ENCODE measurements at regions not wholly inside any gene's neighbourhood (a gene's known extent, or its start where the extent isn't known, plus 50 kb on each side); places are given as distances from the start of the nearest gene placed in this dataset.

DNA sequence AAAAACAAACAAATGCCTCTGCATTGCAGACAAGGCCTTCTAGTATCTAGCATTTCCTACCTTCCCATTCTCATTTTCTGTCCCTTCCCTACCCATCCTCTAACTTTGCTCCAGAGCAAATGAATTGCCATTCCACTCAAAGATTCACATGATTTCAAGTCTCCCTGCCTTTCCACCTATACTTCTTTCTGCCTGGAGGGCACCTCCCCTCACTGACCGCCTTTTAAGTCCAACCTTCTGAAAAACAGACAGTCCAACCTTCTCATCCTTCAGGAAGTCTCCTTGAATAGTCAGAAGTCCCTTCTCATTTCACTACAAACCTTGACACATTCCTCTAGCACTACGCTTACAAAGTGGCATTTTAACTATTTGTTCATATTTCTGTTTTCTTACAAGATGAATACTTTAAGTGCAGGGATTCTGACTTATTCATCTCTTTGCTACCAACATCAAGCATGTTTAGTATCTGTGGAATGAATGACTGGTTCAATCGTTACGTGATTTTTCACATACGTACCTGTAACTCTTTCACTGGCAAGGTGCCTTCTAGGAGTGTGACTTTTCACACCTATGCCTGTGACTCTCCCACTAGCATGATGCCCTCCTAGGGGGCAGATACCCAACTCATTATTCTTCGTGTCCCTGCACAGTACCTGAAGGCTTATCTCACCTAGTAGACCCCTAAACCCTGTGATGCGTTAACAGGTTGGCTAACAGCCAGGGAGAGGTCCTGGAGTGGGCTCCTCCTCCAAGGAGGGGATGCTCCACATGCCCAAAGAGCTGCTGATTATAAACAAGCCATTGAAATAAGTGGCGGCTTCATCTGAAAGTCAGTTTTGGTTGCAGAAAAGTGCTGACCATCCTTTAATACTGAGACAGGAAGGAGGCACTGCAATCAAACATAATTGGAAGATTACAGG lies 356.2 kb downstream of the MYCN start:
- DNase-seq (ENCODE audit: low read depth in 2 of 2), result no peak

- DNase-seq (ENCODE audit: low read depth in 2 of 2), result no peak
Observed at GRCh38 chr2:16296038-16296290, 355.6 kb downstream of the MYCN start.

- DNase-seq (ENCODE audit: low read depth in 2 of 2), result no peak
Observed at GRCh38 chr2:16294791-16295190, 354.4 kb downstream of the MYCN start.

GRCh38 chr2:16293871-16294270 lies 353.5 kb downstream of the MYCN start:
- DNase-seq (ENCODE audit: low read depth in 2 of 2), result no peak

- DNase-seq (ENCODE audit: low read depth in 2 of 2), result no peak
Observed at GRCh38 chr2:16293398-16293797, 353.0 kb downstream of the MYCN start.

GRCh38 chr2:16291731-16292550 lies 351.6 kb downstream of the MYCN start:
- no peak for DNase-seq (ENCODE audit: low read depth in 2 of 2)

DNA sequence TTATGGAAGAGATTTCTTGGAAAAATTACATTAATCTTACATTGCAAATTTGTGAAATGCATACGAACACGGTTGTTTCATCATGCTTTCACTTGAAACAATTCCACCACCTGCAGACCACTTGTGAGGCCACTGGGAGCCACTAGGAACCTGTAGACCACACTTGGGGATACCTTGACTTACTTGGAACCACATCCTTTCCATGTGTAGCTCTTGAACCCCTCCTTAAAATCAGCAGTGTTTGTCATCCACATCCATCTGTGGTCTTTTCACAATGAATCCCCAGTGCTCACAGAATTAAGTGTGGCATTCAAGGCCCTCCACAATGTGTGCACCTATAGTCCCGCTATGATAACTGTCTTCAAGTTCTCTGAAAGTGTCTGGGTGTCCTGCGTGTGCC lies 350.9 kb downstream of the MYCN start:
- DNase-seq (ENCODE audit: low read depth in 2 of 2), result no peak

DNA sequence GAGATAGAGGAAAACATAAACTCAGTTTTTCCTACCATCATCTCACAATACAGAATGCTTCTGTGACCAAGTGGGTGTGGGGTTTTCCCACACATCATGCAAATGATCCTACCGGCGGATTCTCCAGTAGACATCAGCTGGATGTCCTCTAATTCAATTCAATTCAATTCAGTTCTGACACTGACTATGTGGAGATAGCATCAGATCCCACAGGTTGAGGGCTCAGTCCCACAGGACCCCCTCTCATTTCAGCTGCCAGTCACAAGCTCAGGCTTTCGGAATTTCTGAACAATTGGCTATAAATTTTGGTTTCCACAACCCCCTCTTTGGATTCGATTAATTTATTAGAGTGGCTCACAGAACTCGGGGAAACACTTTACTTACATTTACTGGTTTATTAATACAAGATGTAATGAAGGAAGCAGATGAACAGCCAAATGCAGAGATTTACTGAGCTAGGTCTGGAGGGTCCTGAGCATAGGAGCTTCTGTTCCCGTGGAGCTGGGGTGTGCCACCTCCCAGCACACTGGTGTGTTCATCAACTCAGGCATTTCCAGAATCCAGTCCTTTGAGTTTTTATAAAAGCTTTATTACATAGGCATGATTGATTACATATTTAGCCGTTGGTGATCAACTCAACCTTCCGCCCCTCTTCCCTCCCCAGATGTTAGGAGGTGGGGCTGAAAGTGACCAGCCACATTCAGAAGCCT lies 350.1 kb downstream of the MYCN start:
- DNase-seq (ENCODE audit: low read depth in 2 of 2), result no peak

GRCh38 chr2:16288371-16289112 lies 348.2 kb downstream of the MYCN start:
- no peak for DNase-seq (ENCODE audit: low read depth in 2 of 2)

GRCh38 chr2:16287831-16288230 lies 347.5 kb downstream of the MYCN start:
- no peak for DNase-seq (ENCODE audit: low read depth in 2 of 2)

DNA sequence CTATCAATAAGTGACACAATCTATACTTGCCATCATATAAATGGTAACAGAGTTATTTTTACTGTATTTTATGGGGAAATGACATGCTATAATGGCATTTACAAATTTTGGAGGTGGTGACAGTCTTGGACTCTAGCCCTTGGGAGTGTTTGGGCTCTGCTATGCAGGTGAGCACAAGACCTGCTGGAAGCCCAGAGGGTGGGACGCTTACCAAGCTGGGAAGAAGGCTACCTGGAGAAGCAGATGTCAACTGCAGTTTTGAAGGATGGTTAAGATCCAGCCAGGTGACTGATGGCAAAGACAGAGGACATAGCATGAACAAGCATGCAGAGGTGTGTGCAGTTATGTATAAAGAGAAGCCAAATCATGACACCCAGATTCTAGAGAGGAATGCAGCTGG lies 346.9 kb downstream of the MYCN start:
- no peak for DNase-seq (ENCODE audit: low read depth in 2 of 2)

DNA sequence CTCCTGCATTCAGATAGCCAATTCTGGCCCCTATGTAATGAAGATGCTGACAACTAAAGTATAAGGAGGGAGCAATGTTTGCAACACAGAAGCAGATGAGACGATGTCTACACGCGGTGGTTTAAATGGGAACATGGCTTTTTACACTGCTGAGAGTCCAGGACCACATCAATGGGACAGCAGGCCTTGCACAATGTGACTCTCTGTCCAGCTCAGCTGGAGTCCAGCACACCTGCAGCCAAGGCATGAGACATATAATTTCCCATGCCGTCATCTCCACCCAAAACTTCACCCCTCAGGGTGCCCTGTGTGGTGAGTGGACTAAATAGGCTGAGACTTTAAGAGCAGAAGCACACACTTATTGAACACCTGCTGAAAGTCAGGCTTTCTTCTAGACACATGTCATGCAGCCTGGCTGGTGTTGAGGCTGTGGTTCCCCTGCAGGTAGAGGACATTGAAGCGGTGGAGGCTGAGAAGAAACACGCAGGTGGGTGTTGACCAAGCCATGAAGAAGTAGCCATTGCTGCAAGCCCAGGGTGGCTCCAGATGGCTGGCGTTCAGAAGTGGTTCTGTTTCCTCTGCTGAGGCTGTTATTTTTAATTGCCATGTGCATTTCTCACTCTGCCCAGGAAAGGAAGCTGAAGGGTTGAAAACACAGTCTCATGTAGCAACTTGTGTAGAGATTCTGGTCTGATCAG lies 345.6 kb downstream of the MYCN start:
- no peak for DNase-seq (ENCODE audit: low read depth in 2 of 2)

GRCh38 chr2:16284941-16285625 lies 344.7 kb downstream of the MYCN start:
- no peak for DNase-seq (ENCODE audit: low read depth in 2 of 2)

- no peak for DNase-seq (ENCODE audit: low read depth in 2 of 2)
Observed at GRCh38 chr2:16283071-16283850, 342.9 kb downstream of the MYCN start.

DNA sequence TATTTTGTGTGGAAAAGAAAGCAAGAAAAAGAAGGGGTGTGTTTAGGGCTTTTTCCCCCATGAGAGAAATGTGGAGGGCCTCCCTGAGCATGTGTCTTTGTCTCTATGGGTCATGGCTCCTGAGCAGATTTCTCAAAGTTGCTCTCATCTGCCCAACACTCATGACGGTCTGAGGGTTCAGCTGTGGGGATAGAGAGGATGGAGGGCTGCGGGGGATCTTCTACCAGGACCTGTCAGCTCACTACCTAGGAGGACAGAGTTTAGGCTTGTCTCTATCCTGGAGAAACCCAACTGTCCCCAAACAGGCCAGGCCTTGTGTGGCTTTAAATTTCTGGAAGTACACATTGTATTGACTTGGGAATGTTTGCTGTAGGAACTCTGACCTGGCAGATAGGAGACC lies 342.2 kb downstream of the MYCN start:
- no peak for DNase-seq (ENCODE audit: low read depth in 2 of 2)

- no peak for DNase-seq (ENCODE audit: low read depth in 2 of 2)
Observed at GRCh38 chr2:16281451-16282335, 341.3 kb downstream of the MYCN start.

DNA sequence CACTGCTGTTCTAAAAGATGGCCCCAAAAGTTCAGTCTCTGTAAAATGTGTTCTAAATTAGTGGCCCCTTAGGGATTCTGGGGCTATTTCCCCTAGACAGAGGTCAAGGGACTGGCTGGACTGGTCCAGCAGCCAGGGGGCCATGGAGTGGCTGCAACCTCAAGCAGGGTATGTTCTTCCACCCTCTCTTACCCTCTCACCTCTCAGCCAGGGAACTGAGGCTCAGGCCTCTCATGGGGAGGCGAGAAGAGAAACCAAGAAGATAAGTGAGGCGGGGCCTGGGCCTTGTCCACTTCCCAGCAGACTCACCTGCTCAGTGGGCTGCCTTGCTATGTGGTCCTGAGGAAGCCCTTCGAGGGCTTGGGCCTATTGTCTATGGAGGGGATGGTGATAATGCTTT lies 339.7 kb downstream of the MYCN start:
- DNase-seq (ENCODE audit: low read depth in 2 of 2), result no peak

GRCh38 chr2:16279641-16280040 lies 339.3 kb downstream of the MYCN start:
- DNase-seq (ENCODE audit: low read depth in 2 of 2), result no peak

DNA sequence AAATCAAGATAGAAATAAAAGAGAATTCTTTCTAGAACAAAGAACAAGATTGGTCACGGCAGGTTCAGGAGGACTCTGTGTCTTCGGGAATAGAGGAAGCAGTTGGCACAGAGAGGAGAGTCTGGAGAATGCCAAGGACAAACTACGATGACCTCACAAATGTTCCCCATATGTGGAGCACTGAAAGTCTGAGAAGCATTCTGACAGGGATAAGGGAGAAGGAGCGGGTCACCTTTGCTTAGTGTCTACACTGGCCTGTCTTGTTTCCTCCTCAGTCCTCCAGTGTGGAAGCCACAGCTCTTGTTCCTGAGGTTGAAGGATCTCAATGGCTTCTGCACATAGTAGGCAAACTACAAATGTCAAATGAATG lies 338.8 kb downstream of the MYCN start:
- DNase-seq (ENCODE audit: low read depth in 2 of 2), result no peak
